ENCODE measurements at regions not wholly inside any gene's neighbourhood (a gene's known extent, or its start where the extent isn't known, plus 50 kb on each side); places are given as distances from the start of the nearest gene placed in this dataset.

DNA sequence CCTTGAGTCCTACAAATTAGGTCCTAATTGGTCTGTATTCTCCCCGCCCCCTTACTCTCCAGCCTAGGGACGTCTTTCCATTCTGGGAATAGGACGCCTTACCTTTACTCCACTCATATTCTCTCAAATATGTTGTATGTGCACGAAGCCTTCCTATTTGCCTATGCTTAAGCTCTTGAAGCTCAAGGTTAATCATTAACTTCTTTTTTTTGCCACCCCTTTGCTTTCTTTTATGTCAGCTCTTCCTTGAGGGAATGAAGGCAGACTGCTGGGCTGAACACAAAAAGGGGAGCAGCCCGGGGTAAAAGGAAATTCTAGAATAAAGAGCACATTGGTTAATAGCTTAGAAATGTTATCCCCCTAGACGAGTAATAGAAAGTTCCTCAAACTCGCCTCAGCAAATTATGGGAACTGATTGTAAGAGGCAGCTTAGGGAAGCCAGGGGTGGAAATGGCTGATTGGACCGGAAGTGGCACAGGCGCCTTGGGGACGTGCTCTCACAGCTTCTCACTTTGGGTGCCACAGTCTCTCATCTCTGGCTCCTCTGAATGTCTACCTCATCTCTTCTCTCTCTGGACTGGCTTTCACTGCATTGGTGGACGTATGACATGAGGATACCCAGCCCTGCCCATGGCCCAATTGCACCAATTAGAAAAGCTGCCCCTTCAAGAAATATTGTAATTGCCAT lies 122.3 kb upstream of the IL12B start:
- Histone ChIP-seq H3K4me3 (no peak overlapping the region), H3K27ac (peak overlapping the region; percentile 75 to 78), H3K4me1 (peaks cover 0 to 19% (median 9%) of the 10 kb centered on the region in 4 donors), H3K27me3 (no peaks in the 10 kb centered on the region), H3K9me3 (no peaks in the 10 kb centered on the region), H3K36me3 (no peaks in the 10 kb centered on the region)
- TF ChIP-seq, protein P1, sequence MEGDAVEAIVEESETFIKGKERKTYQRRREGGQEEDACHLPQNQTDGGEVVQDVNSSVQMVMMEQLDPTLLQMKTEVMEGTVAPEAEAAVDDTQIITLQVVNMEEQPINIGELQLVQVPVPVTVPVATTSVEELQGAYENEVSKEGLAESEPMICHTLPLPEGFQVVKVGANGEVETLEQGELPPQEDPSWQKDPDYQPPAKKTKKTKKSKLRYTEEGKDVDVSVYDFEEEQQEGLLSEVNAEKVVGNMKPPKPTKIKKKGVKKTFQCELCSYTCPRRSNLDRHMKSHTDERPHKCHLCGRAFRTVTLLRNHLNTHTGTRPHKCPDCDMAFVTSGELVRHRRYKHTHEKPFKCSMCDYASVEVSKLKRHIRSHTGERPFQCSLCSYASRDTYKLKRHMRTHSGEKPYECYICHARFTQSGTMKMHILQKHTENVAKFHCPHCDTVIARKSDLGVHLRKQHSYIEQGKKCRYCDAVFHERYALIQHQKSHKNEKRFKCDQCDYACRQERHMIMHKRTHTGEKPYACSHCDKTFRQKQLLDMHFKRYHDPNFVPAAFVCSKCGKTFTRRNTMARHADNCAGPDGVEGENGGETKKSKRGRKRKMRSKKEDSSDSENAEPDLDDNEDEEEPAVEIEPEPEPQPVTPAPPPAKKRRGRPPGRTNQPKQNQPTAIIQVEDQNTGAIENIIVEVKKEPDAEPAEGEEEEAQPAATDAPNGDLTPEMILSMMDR (IDR thresholded peaks at IDR 0.05): no peak
- intact Hi-C loops (cut with DNase I; ENCODE audit: low total_unique reads): loop anchor here (5.0 kb wide), 1 partner anchor 465 kb away; the partner anchor contains the start of gene ADRA1B
- DNase-seq: no peak

DNA sequence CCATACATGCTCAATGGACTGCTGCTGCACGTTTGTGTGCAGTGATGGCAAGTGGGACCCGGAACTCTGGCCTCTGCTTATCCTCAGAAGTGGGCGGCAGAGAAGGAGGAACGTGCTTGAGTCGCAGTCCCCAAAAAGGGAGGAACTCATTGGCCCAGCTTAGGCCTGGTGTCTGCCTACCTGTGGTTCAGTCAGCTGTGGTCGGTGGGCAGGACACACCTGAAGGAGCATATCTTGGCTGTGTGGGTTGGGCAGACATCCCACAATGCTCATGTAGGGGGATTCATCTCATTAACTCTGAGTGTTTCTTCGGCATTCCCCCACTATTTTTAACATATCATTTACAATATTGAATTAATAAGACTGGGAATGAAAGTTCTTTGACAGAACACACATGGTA lies 122.9 kb upstream of the IL12B start:
- TF ChIP-seq, protein P1 (IDR thresholded peaks at IDR 0.05): no peak
- intact Hi-C loops (cut with DNase I; ENCODE audit: low total_unique reads): loop anchor here (5.0 kb wide), 1 partner anchor 464 kb away; the partner anchor contains the start of gene ADRA1B

DNA sequence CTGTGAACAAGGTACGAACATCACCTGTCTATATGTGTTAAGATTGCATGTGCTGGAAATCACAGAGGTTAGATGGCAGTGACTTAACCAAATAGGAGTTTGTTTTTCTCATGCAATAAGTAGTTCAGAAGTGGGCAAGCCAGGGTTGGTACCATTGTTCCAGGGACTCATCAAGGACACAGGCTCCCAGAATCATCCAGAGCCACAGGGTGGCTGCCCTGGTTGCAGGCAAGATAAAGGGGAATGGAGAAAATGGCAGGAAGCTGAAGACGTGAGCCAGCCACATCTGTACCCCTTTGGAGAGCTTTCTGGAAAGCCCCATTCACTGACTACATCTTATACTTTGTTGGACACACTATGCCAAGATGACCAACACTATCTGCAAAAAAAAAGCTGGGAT lies 126.0 kb upstream of the IL12B start:
- intact Hi-C loops (cut with DNase I; ENCODE audit: low total_unique reads): no loop called here

More for the DNA sequence above, 122.9 kb upstream of the IL12B start:
- H3K27me3 ChIP-seq: no peaks in the 10 kb centered on the region
- DNase-seq: no peak
- no peak overlapping the region for H3K27ac ChIP-seq
- H3K4me1 ChIP-seq: peaks cover 0 to 19% (median 9%) of the 10 kb centered on the region in 4 donors
- H3K9me3 ChIP-seq: no peaks in the 10 kb centered on the region
- H3K36me3 ChIP-seq: no peaks in the 10 kb centered on the region
- H3K4me3 ChIP-seq: no peak overlapping the region

DNA sequence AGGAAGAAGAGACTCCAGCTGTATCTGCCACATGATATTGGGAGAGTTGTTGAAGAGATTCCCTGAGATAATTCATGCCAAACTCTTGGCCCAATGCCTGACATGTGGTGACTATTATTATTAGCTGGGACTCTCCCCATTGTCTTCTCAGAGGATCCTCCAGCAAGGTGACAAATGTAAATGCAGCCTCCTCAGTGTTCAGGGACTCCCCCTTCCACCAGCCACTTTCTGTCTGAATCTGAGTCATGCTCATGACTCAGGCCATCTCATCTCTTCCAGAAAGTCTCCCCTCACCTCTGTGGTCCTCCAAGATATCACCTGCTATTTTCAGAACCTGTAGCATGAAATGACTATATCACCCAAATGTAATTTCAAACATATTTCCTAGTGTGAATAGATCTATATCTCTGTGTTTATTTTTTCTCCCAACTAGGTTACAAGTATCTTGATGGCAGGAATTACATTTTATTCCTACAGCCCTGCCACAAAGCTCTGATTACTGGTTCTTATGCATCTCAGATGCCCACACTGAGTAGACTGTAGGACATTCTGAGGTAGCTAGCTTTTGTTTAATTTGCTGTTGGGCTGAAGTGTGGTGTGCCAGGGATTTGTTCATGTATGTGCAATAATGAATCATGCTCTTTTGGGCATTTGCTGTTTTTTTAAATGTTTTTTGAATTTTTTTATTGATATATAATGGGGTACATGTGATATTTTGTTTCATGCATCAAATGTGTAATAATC lies 126.6 kb upstream of the IL12B start:
- Histone ChIP-seq H3K4me1 (peaks cover 0 to 6% (median 2%) of the 10 kb centered on the region in 4 donors), H3K27me3 (no peaks in the 10 kb centered on the region), H3K27ac (no peak overlapping the region), H3K9me3 (no peaks in the 10 kb centered on the region), H3K36me3 (no peaks in the 10 kb centered on the region), H3K4me3 (no peak overlapping the region)
- no peak for DNase-seq
- intact Hi-C loops (cut with DNase I; ENCODE audit: low total_unique reads): no loop called here
- TF ChIP-seq, protein P1 (IDR thresholded peaks at IDR 0.05): no peak

More for the DNA sequence above, 126.0 kb upstream of the IL12B start:
- no peaks in the 10 kb centered on the region for H3K9me3 ChIP-seq
- no peak overlapping the region for H3K27ac ChIP-seq
- H3K4me3 ChIP-seq: no peak overlapping the region
- H3K4me1 ChIP-seq: peaks cover 0 to 10% (median 6%) of the 10 kb centered on the region in 4 donors
- no peak for DNase-seq
- no peaks in the 10 kb centered on the region for H3K36me3 ChIP-seq
- H3K27me3 ChIP-seq: no peaks in the 10 kb centered on the region
- TF ChIP-seq, protein P1 (IDR thresholded peaks at IDR 0.05): no peak

DNA sequence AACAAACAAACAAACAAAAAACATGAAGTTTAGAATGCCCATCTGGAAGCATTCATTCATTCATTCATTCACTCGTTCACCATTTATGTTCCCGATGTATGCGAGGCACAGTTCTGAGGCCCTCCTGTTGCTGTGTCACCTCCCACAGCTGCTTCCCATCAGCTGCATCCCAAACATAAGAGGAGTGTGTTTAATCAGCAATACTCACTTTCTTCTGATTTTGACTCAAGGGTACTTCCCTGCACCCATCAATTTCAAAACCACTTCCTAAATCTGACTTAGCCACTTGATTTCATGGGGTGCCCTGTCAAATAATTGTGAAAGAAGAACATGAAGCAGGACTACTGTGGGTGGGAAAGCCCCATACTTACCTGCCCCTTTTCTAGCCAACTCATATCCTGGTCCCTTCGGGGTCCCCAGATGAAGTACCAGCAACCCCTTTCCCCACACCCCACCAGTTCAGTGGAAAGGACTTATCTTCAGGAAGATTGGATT lies 128.0 kb upstream of the IL12B start:
- Histone ChIP-seq H3K4me3 (no peak overlapping the region), H3K27me3 (no peaks in the 10 kb centered on the region), H3K36me3 (no peaks in the 10 kb centered on the region), H3K27ac (no peak overlapping the region), H3K9me3 (no peaks in the 10 kb centered on the region), H3K4me1 (peaks cover 0 to 11% (median 5%) of the 10 kb centered on the region in 4 donors)
- intact Hi-C loops (cut with DNase I; ENCODE audit: low total_unique reads): no loop called here
- no peak for DNase-seq
- TF ChIP-seq, protein P1 (IDR thresholded peaks at IDR 0.05): no peak
